ENCODE measurements at regions not wholly inside any gene's neighbourhood (a gene's known extent, or its start where the extent isn't known, plus 50 kb on each side); places are given as distances from the start of the nearest gene placed in this dataset.

DNA sequence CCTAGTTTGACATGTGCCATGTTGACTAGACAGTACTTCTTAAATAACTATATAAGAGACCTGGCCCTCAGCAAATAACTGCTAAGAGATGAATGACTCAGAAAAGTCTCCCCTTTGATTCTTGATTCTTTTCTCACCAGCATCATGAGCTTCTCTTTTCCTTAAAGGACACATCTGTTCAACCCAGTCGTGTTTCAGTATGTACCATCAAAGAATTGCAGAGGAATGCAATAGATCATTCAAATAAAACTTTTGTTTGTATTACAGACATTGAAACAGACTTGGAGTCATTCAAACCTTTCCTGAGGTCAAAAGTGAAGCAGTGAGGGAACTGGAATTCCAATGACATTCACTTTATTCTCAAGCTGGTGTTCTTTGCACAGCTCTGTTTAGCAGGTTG is 598.3 kb upstream of the GHITM start:
- H3K79me2 ChIP-seq (ENCODE audit: insufficient read depth, low read length), result no peaks in the 10 kb centered on the region
- H3K4me3 ChIP-seq (ENCODE audit: insufficient read depth, low read length, poor library complexity, severe bottlenecking), result no peak overlapping the region
- H3K9me3 ChIP-seq (ENCODE audit: insufficient read depth, low read length), result no peaks in the 10 kb centered on the region
- no peaks in the 10 kb centered on the region for H3K36me3 ChIP-seq (ENCODE audit: low read length)
- H3K27ac ChIP-seq (ENCODE audit: low read depth, low read length), result no peak overlapping the region
- H3K9ac ChIP-seq (ENCODE audit: low read length), result no peak overlapping the region
- no peak for TF ChIP-seq EZH2phosphoT487 (conservative IDR thresholded peaks at IDR 0.05; ENCODE audit: low read length)
- TF ChIP-seq, protein P1, sequence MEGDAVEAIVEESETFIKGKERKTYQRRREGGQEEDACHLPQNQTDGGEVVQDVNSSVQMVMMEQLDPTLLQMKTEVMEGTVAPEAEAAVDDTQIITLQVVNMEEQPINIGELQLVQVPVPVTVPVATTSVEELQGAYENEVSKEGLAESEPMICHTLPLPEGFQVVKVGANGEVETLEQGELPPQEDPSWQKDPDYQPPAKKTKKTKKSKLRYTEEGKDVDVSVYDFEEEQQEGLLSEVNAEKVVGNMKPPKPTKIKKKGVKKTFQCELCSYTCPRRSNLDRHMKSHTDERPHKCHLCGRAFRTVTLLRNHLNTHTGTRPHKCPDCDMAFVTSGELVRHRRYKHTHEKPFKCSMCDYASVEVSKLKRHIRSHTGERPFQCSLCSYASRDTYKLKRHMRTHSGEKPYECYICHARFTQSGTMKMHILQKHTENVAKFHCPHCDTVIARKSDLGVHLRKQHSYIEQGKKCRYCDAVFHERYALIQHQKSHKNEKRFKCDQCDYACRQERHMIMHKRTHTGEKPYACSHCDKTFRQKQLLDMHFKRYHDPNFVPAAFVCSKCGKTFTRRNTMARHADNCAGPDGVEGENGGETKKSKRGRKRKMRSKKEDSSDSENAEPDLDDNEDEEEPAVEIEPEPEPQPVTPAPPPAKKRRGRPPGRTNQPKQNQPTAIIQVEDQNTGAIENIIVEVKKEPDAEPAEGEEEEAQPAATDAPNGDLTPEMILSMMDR (IDR thresholded peaks at IDR 0.05; ENCODE audit: insufficient read depth, low read length, poor library complexity, severe bottlenecking), result no peak
- no peaks in the 10 kb centered on the region for H4K20me1 ChIP-seq (ENCODE audit: low read depth, low read length)
- H3K27me3 ChIP-seq (ENCODE audit: low read length), result no peaks in the 10 kb centered on the region
- H3K9me2 ChIP-seq (replicated peaks; ENCODE audit: insufficient read depth, low read length), result no peaks in the 10 kb centered on the region
- H2AFZ ChIP-seq (ENCODE audit: low read depth, low read length, severe bottlenecking), result no peak overlapping the region
- no peak overlapping the region for H3K4me2 ChIP-seq (ENCODE audit: low read depth, low read length, poor library complexity, severe bottlenecking)
- no peaks in the 10 kb centered on the region for H3F3A ChIP-seq (ENCODE audit: insufficient read depth)

DNA sequence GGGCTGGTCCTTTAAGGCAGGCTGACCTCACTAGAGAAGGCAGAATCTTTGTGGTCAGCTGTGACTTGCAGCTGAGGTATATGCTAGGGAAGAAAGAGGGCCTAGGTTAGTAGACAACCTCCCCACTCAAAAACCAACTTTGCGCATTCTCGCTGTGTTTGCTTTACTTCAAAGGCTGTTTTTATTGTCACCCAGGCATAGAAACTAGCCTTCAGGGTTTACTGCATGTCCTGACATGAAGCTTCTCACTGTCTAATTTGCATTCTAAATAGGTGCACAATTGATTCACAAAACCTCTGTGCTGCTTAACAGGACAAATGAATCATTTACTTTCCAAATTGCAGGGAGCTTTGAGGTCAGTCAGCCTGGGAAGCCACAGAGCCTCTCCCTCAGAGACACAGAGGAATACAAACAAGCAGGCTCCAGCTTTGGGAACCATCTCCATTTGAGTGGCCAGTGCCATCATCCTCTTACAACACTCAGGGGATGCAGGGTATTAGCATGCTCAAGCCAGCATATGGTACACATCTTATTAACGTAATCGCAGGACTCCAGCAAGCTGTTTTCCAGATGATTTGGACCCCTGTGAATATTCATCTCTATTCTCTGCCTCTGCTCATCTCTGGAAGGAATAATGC is 596.4 kb upstream of the GHITM start:
- Histone ChIP-seq H2AFZ (ENCODE audit: low read depth, low read length, severe bottlenecking) (no peak overlapping the region), H3K27ac (ENCODE audit: low read depth, low read length) (no peak overlapping the region), H3F3A (ENCODE audit: insufficient read depth) (no peaks in the 10 kb centered on the region), H3K4me2 (ENCODE audit: low read depth, low read length, poor library complexity, severe bottlenecking) (no peak overlapping the region), H3K9me3 (ENCODE audit: insufficient read depth, low read length) (no peaks in the 10 kb centered on the region), H3K36me3 (ENCODE audit: low read length) (no peaks in the 10 kb centered on the region), H3K79me2 (ENCODE audit: insufficient read depth, low read length) (no peaks in the 10 kb centered on the region), H3K4me3 (ENCODE audit: insufficient read depth, low read length, poor library complexity, severe bottlenecking) (no peak overlapping the region), H4K20me1 (ENCODE audit: low read depth, low read length) (no peaks in the 10 kb centered on the region), H3K27me3 (ENCODE audit: low read length) (no peaks in the 10 kb centered on the region), H3K9me2 (replicated peaks; ENCODE audit: insufficient read depth, low read length) (no peaks in the 10 kb centered on the region), H3K9ac (ENCODE audit: low read length) (no peak overlapping the region)
- TF ChIP-seq, protein P1 (IDR thresholded peaks at IDR 0.05; ENCODE audit: insufficient read depth, low read length, poor library complexity, severe bottlenecking), result no peak
- TF ChIP-seq EZH2phosphoT487 (conservative IDR thresholded peaks at IDR 0.05; ENCODE audit: low read length), result no peak

GRCh38 chr10:83543691-83544462 is 595.4 kb upstream of the GHITM start:
- H3K9me2 ChIP-seq (replicated peaks; ENCODE audit: insufficient read depth, low read length), result no peaks in the 10 kb centered on the region
- H3K27ac ChIP-seq (ENCODE audit: low read depth, low read length), result no peak overlapping the region
- H3K4me2 ChIP-seq (ENCODE audit: low read depth, low read length, poor library complexity, severe bottlenecking), result no peak overlapping the region
- TF ChIP-seq, protein P1 (IDR thresholded peaks at IDR 0.05; ENCODE audit: insufficient read depth, low read length, poor library complexity, severe bottlenecking), result no peak
- H4K20me1 ChIP-seq (ENCODE audit: low read depth, low read length), result no peaks in the 10 kb centered on the region
- H3K9me3 ChIP-seq (ENCODE audit: insufficient read depth, low read length), result no peaks in the 10 kb centered on the region
- no peak overlapping the region for H3K4me3 ChIP-seq (ENCODE audit: insufficient read depth, low read length, poor library complexity, severe bottlenecking)
- no peak overlapping the region for H3K9ac ChIP-seq (ENCODE audit: low read length)
- H3K79me2 ChIP-seq (ENCODE audit: insufficient read depth, low read length), result no peaks in the 10 kb centered on the region
- no peaks in the 10 kb centered on the region for H3K36me3 ChIP-seq (ENCODE audit: low read length)
- H2AFZ ChIP-seq (ENCODE audit: low read depth, low read length, severe bottlenecking), result no peak overlapping the region
- H3F3A ChIP-seq (ENCODE audit: insufficient read depth), result no peaks in the 10 kb centered on the region
- no peaks in the 10 kb centered on the region for H3K27me3 ChIP-seq (ENCODE audit: low read length)

Data from SU-DHL-6 (cell line).